Nucleus accumbens (tissue), 56 donors: ENCODE measurements at regions not wholly inside any gene's neighbourhood (a gene's known extent, or its start where the extent isn't known, plus 50 kb on each side); places are given as distances from the start of the nearest gene placed in this dataset.
"Not testable (repeated sequence)": the region's sequence is repeated elsewhere in the genome, so short reads cannot be mapped to it uniquely, and the experiment has no call there.

Source experiments
- DNase-seq, 56 donors: peaks; one replicate each; lab custom pipeline; 2025; lab: John Stamatoyannopoulos, UW

DNA sequence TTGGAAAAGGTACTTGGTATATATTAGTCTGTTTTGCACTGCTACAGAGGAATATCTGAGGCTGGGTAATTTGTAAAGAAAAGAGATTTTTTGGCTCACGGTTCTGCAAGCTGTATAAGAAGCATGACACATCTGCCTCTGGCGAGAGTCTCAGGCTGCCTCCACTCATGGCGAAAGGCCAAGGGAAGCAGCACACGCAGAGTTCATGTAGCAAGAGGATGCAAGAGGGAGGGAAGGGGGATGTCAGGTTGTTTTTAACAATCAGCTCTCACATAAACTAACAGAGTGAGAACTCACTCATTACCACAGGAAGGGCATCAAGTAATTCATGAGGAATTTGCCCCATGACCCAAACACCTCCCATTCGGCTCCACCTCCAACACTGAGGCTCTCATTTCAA is 484.8 kb upstream of the DPP6 start:
- no peak for DNase-seq

DNA sequence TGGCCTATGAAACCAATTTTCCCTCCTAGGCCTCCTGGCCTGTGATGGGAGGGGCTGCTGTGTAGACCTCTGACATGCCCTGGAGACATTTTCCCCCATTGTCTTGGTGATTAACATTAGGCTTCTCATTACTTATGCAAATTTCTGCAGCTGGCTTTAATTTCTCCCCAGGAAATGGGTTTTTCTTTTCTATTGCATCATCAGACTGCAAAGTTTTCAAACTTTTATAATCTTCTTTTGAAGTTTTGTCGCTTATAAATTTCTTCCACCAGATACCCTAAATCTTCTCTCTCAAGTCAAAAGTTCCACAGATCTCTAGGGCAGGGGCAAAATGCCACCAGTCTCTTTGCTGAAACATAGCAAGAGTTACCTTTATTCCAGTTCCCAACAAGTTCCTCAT is 482.7 kb upstream of the DPP6 start:
- not testable (repeated sequence) for DNase-seq

DNA sequence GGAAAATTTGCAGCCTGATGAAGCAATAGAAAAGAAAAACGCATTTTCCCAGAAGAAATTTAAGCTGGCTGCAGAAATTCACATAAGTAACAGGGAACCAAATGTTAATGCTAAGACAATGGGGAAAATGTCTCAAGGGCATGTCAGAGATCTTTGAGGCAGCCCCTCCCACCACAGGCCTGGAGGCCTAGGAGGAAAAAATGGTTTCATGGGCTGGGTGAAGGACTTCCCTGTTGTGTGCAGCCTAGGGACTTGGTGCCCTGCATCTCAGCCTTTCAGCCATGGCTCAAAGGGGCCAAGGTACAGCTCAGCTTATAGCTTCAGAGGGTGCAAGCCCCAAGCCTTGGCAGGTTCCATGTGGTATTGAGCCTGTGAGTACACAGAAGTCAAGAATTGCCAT is 476.1 kb upstream of the DPP6 start:
- DNase-seq: no peak

DNA sequence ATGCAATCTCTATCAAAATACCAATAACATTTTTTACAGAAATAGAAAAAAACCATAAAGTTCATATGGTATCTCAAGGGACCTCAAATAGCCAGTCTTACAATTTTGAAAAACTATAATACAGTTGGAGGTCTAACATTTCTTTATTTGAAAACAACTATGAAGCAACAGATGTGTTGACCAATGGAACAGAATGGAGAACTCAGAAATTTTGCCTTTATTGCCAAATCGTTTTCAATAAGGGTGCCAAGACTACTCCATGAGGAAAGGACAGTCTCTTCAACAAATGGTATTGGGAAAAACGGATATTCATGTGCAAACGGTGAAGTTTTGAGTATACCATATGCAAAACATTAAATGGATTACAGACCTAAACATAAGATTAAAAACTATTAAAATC is 470.8 kb upstream of the DPP6 start:
- DNase-seq: no peak

DNA sequence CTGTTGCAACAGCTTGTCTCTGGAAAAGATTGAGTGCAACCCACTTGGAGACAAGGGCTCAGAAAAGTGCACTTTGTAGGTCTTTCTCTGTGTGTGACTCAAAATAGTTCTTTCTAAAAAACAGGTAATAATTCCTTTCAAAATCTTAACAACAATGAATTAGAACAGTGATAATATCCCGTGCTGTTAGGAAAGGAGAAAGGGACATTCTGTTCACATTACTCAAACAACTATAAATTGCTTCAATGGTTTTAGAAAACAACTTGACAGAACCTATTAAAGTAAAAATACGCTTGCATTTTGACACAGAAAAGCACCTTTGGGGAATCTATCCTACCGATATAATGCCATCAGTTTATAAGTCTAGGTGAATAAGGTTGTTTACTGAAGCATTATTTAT is 468.1 kb upstream of the DPP6 start:
- no peak for DNase-seq

DNA sequence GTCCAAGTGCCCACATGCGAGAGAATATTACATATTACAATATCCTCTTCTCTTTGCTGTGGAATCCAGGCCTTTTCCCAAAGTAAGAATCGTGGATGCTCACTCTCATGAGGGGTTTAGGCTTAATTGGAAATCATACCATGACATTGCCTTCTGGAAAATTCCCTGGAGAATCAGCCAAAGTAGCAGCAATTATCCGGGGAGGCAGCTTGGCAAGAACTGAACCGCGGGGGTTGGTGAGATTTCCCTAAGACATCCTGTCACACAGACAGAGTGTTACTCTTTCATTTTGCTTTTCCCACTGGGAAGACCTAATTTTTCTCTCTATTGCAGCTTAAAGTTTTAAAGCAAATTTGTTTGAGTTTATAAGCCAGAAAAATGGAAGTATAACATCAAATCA is 463.6 kb upstream of the DPP6 start:
- peak in 11 of 56 donors; percentile 4 to 54 (median 13) for DNase-seq

DNA sequence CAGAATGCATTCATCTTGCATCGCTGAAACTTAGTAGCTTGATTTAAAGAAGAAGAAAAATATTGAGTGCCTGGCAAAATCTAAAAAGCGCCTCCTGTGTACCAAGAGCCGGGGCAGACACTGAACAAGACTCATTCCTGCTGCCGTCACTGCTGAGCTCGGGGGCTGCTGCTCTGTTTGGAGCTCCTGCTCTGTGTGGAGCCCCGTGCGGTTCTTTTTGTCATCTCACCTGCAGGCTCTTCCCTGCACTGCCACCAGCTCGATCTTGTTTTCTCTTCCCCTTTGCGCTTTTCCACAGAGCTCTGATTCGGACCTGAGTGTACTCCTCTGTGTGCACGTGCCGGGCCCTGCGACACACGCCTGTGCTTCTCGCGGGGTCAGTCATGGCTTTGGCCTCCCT is 462.1 kb upstream of the DPP6 start:
- peak in 3 of 56 donors; percentile 2 to 14 (median 6) for DNase-seq

DNA sequence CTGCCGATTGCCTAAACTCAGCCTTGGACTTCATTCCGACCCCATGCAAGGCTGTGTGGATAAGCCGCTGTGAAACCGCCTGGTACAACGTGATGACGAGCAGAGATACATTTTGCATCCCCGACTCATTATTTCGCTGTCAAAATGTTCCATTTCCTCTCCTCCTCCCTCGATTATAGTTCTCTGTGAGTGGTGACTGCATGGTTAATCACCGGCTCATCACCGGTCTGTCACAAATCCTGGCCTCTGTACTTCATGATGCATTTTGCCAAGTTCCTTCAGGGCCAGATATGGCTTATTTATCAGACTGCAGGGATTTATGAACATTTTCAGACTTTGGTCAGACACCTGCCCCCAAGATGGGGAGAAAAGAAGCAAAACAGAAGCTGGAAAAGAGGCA is 461.6 kb upstream of the DPP6 start:
- DNase-seq: no peak

DNA sequence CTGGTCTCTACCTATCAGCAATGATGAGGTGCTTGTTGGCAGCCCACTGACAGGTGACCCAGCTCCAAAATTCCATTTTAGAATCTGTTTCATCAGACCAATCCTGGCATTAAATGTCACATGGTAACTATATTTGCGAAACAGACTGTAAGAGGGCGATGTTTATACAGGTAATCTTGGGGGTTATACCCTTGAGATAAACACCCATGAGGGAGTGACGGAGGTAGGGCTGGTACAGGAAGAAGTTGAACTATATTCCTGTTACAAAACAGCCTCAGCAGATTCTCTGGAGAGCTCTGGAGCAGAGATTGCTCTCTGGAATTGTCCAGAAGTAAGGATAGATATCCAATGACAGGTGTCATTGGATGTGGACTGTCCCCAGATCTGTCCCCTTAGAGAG is 444.8 kb upstream of the DPP6 start:
- DNase-seq: no peak

DNA sequence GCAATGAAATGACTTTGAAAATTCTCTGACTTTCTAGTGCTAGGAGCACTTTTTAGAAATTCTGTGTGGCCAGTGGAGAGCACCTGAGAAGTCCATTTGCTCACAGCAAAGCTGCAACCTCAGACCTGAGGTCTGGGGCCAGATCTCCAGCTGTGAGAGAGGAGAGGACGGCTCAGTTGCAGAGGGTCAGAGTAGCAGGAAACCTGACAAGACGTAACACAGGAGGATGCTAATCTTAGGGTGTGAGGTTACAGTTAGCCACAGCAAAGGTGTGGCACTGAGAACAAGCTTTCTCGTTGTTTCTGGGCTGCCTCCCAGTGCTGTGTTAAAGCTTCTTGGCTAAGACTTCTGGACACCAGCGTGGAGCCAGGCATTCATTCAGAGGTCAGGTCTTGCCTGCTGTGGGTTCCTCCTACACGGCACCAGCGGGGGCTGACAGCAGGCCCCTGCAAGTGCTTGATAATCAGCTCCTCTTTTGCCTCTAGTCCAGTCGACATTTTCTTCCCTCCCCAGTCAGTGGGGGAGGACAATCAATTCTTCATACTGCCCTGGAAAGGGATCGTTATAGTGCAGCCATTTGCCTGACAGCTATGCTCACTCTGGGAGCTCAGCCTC is 435.4 kb upstream of the DPP6 start:
- DNase-seq: no peak

DNA sequence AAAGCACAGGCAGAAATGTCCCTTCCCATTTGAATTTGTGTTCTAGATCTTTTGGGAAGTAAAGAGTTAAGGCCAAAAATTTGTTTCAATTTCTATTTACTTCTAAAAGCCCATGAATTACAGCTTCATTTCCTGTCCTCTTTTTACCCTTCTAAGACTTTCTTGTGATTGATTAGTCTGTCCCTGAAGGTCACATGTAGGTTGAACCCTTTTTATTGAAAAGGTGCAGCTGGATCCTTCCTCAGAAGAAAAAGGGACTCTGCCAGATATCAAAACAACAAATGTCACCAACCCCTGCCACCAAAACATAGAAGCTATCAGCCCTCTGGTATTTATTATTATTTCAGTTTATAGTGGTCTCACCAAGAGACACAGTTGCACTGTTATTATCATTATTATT is 424.9 kb upstream of the DPP6 start:
- DNase-seq: no peak

DNA sequence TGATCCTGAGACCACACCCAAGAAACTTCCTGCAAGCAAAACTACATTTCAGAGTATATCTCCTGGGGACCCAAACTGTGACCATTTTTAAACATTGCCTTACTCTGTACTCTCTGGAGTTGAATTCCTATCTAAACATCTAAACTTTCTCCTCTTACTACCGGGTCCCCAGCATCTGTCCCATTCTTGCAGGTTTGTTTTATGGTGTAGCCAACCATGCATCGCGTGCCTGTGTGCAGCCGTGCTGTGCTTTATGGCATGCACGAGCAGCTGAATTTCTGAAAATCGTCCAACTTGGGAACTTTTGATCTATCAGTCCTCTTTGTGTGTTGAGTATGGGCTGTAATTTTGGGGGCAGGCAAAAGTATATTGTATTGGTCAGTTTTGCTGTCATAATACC is 423.8 kb upstream of the DPP6 start:
- DNase-seq: no peak

DNA sequence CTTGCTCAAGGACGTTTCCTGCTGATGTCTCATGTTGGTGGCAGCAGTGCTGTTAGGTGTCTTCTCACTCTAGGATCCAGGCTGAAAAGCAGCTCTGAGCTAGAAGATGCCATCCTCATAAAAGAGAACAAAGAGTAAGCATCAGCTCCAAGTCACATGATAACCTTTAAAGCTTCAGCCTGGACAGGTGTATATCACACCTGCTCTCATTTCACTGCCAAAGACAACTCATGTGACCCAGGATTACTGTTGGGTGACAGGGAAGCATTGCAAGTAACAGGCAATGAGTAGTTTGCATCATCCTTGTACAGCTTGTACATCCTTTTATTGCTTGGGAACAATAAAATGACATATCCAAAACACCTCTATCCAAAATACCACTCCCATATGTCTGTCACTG is 423.4 kb upstream of the DPP6 start:
- DNase-seq: no peak

DNA sequence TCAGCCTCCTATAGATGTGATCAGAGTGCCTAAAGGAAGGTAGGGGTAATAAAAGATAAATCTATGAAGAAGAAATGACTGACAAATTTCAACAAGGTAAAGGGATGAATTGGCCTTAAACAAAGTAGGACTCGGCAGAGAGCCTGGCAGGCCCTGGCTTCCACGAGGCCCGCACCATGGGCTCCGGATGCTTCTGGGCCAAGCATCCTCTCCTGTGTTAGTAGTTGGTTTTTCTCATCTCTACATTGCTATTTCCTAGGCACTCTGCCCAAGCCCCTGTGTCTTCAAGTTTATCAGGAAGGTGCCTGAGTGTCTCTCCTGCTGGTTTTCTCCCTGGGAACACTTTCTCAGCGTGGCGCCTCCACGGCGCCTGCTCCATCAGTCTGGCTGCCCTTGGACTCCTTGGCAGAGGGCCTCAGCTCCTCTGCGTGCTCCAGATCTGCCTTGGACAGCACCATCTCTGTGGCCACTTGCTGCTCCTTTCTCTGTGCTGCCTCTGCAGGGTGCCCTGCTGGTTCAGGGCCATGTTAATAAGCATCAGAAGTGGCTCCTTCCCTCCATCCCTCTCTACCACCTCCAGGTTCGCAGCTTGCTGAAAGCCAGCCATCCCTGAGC is 413.3 kb upstream of the DPP6 start:
- DNase-seq: peak in 5 of 56 donors; percentile 3 to 28 (median 8)

DNA sequence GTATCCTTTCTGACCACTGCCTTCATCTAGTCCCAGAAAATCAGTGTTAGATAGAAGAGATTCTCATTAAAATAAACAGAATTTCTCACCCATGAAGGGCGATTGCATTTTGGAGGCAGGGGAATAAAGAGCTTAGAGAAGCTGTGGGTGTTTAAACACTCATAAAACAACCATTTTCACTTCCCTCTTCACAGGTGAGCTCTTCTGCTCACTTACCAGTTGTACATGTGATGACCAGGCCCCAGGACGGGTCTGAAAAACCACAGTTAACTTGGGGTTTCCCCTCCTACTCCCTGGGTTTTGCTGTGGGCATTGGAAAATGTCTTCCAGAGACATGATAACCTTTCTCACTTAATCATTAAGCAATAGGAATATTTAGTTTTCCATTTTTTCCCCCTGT is 411.6 kb upstream of the DPP6 start:
- no peak for DNase-seq

DNA sequence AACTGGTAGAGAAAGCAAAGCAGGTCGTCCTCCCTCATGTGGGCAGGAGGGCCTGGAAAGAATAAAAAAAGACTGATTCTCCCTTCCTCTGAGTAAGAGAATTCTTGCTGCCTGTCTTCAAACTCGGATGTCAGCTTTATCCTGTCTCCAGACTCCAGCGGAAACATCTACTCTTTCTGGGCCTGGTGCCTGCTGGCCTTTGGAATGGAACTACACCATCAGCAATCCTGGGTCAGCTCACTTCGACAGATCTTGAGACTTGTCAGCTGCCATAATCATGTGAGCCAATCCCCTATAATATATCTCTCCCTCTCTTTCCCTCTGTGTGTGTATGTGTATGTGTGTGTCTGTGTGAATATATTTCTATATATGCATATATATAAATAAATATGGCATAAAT is 411.0 kb upstream of the DPP6 start:
- no peak for DNase-seq

DNA sequence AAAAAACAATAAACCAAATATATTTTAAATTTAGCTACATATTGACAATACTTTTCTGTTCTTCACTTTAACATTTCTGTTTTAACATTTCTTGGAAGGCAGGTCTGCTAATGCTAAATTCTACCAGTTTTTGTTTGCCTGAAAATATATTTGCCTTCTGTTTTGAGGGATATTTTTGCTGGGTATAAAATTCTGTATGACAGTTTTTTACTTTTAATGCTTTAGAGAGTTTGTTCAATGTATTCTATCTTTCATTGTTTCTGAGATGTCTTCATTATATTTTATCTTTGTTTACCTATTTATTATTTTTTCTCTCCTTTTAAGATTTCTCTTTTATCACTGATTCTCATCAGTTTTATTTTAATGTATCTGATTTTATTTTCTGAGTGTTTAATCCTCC is 409.2 kb upstream of the DPP6 start:
- DNase-seq: no peak

DNA sequence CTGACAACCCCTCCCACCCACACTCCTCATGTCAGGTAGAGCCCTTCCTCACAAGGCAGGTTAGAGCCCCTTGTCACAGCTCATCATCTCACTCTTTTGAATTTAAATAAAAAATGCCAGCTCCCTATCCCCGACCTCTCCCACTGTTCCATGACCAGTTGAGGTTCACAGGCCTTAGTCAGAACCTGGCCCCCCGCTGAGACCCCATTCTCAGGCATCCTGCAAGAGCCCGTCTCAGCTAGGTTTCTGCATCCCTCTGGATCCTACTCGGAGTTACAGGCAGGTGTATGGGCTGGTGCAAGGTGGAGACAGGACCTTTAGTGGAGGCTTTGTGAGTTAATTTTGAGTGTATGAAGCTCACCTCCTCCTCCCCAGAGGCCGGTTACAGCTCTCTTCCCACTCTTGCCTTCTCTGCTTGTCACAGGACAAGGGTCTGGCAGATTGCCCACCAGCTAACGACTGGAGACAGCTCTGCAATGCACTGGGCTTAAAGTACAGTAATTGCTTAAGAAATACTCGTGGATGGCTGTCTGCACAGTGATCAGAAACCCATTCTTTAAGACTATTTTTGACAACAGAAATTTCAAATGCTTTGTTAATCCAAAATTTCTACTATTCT is 394.9 kb upstream of the DPP6 start:
- DNase-seq: no peak

DNA sequence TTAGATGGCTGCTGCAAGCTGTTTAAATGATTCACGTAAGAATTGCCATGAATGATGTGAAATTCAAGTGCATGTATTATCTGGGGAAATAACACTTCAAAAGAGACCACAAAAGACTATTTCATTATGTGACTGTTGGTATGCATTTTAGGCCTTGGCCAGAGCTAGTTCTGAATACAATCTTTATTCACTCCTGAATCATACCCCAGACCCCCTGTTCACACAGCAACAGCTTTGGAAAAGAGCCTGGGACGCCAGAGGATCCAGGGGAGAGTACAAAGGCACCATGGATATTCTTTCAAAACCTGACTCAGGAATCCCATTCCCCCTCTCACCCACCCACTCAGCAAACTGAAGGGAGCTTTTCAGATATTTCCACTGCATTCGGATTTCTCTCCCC is 377.1 kb upstream of the DPP6 start:
- DNase-seq: peak in 2 of 56 donors; percentile 1 to 3

DNA sequence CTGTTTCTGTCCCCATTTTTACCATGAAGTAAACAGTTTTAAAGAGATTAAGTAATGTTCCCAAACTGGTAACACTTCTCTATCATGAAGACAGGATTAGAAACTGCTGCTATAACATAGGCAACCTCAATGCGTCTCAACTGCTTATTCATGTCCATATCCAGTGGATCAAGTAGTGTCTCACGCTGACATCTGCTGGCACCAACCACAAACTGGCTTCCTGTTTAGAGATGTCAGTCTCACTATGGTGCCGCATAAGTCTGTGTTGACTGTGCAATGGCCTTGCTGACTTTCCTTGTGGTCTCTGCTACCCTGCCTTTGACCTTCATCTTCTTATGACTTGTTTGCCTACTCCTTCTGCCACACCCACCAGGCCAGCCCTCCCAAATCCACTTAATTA is 369.6 kb upstream of the DPP6 start:
- no peak for DNase-seq

DNA sequence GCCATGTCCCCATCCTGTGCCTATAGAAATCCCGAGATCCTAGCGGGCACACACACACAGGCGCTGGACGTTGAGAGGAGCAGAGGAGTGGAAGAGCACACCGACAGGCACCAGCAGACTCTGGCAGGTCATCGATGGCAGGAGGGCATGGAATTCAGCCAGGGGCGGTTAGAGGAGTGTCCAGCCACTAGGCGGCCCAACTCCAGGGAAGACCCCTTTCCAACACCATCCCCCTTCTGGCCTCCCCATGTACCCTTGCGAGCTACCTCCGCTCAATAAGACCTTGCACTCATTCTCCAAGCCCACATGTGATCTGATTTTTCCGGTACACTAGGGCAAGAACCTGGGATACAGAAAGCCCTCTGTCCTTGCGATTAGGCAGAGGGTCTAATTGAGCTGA is 356.0 kb upstream of the DPP6 start:
- no peak for DNase-seq

DNA sequence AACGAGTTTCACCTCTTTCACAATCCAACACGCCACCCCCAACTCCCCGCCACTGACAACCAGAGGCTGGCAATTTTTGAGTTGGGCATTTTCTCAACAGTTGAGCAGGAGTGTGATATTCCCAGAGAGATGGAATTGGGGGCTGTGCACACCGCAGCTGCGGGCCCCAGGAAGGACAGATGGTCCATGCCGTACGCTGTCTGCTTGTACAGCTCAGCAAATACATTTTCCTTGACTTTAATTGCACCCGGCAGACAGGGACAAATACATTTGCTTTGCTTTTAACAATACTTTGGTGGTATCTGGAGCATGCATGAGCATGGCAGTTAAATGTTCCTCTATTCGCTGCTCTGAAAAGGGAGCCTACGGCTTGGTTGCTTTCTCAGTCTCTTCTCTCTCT is 354.2 kb upstream of the DPP6 start:
- DNase-seq: no peak
